ENCODE measurements at regions not wholly inside any gene's neighbourhood (a gene's known extent, or its start where the extent isn't known, plus 50 kb on each side); places are given as distances from the start of the nearest gene placed in this dataset.
"Not testable (repeated sequence)": the region's sequence is repeated elsewhere in the genome, so short reads cannot be mapped to it uniquely, and the experiment has no call there.

DNA sequence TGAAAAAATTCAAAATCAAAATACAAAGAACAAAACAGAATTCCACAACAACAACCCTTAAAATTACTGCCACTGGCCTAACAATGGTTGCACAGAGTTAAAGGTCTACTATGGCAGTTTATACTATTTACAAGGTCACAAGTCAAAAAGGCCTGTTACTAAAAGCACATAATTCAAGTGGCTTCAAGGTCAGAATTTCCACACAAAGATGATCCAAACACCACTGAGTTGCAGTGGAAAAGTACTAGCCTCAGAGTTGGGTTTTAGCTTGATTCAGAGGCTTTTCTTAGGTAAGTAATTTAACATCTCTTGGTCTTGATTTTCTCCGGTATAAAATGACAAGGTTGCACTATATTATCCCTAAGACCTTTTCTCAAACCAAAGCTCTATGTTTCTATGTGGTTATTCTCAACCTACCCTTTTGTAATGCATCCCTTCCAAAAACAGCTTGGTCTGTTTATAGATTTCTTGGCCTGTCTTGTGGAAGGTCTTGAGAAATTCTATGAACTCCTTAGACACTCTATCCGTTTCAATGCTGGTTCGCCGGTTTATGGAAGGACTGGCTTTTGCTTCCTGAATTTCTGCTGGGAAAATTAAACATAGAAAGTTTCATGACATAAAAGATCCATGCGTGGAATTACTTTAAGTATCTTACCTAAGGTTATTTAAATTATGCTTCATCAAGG, 69.5 kb downstream of the MDH2 start:
- not testable (repeated sequence) for DNase-seq (ENCODE audit: low spot score)

DNA sequence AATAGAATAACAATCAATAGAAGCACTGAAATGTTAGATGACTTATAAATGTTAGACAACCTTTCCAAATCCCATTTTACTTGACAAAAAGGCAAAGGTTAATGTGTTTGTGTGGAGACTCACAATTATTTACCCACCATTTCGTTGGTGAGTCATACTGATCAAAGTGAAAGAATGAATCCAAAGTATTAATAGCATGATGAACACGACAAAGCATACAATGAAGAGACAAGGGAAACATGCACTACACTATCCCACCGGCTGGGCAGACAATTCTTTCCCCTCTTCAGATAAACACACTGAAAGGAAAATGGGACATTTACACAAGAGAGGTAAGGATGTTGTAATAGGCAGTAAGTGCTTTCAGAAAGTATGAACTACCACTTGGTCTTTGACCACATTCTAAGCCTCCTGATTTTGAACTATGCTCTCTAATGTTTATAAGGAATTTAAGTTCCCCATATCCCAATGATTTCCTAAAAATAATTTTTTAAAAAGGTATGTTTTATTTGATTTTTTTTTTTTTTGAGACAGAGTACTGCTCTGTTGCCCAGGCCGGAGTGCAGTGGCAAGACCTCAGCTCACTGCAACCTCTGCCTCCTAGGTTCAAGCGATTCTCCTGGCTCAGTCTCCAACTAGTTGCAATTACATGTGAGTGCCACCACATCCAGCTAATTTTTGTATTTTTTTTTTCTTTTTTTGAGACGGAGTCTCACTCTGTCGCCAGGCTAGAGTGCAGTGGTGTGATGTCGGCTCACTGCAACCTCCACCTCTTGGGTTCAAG, 70.5 kb downstream of the MDH2 start:
- DNase-seq (ENCODE audit: low spot score) = not testable (repeated sequence)

DNA sequence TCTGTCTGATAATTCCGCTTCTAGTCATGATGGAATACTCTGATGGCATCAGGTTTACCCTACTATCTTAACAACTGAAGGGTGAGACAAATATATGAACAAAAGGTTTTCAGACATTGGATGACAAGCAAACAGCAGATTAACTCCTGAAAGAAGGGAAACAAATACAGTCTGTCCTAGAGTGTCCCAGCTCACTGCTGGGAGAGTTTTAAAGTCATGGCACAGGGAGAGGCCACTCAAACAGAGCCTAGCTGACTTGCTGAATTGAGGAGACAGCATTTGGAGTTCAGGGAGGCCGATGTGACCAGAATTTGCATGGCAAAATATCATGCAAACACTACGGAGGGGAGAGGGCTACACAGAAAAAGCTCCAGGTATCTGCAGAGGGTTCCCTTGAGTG, 73.1 kb downstream of the MDH2 start:
- DNase-seq (ENCODE audit: low spot score) = no peak

DNA sequence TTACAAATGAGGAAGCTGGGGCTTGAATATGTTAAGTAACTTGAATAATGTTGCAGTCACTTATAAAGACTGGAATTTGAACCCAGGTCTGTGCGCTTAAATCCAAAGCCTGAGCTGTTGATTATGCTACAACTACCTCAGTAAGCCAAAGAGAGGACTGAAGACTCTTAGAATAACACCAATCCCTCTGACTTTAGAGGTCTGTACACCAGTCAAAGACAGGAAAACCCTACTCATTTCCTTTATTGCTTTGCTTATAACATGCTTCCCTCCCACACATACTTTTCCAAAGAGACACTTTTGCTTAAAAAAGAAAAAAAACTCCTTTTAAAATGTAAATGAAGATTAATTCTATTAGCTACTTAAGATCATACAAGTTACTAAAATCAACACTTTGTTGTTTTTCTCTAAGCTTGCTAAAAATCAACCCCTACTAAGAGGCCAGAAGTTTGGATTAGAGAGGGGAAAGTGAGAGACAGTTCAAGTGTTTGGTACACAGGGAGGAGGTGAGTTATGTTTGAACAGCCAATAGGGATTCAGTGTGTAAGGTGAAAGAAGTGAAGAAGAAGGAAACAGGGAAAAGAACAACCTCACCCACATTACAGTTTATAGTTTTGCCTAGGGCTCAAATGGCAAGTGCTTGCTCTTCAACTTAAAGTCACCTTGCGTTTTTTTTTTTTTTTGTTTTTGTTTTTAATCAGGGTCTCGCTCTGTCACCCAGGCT, 74.8 kb downstream of the MDH2 start:
- no peak for DNase-seq (ENCODE audit: low spot score)

DNA sequence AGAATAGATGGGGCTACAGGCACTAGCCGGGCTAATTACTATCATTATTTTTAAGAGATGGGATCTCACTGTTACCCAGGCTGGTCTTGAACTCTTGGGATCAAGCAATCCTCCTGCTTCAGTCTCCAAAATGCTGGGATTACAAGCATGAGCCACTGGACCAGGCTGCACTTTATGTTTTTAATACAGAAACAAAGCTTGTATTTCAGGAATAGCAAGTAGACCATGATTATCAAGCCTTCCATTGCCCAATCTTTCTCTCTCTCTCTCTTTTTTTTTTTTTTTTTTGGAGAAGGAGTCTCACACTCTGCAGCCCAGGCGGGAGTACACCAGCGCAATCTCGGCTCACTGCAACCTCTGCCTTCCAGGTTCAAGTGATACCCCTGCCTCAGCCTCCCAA, 75.4 kb downstream of the MDH2 start:
- no peak for DNase-seq (ENCODE audit: low spot score)

DNA sequence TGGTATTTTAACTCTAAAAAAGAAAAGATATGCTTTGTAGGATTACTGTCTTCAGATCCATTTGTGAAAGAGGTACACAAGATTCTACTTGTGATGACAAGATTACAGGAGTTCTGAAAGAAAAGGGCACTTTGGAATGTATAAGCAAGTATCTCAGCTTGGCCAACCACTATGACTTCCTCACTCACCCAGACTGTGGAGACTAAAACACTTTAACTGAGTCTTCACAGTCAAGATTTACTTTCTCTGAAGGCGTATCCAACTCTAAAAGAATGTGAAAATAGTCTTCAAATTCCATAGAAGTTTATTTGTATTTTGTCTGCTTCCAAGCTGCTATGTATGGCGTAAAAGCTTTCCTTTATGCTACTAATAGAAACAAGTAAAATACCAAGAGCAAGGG, 76.1 kb upstream of the SRRM3 start:
- DNase-seq (ENCODE audit: low spot score) = no peak

DNA sequence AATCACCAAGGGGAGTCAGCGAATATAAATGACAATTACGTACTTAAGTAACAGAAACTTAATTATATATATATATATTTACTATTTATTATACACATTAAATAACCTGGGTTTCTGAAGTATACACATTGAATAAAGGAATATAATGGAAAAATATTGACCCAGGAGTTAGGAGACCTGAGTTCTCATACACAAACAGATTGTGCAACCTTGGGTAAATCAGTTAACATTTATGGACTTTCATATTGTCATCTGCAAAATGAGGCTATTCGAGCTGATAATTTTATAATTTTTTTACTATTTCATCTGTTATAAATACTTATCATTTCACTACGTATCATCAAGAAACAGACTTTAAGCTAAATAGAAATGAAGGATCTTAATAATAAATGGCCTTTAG, 75.1 kb upstream of the SRRM3 start:
- no peak for DNase-seq (ENCODE audit: low spot score)

DNA sequence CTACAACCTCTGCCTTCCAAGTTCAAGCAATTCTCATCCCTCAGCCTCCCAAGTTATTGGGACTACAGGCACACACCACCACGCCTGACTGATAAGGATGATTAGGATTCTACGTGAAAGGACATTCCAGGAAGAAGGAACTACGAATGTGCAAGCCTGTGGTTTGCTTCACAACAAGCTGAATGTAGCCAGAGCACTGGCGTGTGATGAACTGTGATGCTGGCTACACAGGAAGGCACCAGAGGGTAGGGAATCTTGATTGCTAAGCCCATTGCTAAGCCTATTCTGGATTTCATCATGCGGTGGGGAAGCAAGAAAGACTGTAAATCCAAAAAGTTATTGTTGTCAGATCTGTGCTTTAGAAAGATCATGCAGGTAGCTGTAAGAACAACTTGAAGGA, 72.3 kb upstream of the SRRM3 start:
- DNase-seq (ENCODE audit: low spot score) = no peak

DNA sequence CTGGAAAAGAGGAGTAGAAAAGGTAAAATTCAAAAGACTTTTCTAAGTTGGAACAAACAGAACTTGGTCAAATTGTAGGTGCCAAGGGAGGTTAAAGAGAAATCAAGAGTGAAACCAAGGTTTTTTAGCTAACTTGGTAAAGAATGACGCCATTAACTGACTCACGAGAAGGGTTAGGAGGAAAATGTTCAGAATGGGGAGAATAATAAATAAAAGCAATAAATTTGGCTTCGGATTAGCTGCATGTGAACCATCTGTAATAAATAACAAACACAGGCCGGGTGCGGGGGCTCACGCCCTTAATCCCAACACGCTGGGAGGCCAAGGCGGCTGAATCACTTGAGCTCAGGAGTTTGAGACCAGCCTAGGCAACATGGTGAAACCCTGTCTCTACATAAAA, 71.9 kb upstream of the SRRM3 start:
- DNase-seq (ENCODE audit: low spot score) = no peak

DNA sequence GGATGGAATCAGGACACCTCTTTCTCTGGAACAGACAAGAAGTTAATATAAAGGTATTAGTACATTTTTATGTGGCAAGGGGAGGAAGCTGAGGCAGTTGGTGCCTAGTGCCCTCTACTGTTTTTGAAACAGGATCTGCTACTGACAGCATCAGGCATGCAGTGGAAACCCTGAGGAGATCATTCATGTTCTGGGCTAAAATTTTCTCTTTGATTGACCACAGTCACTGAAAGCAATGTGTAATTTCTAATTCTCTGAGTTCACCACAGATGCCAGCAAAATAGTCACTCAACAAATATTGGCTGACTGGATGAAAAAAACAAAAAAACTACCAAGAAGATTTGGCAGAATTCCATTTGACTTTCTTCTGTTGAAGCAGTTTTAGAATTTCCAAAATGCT, 71.0 kb upstream of the SRRM3 start:
- peak; percentile 18 for DNase-seq (ENCODE audit: low spot score)

DNA sequence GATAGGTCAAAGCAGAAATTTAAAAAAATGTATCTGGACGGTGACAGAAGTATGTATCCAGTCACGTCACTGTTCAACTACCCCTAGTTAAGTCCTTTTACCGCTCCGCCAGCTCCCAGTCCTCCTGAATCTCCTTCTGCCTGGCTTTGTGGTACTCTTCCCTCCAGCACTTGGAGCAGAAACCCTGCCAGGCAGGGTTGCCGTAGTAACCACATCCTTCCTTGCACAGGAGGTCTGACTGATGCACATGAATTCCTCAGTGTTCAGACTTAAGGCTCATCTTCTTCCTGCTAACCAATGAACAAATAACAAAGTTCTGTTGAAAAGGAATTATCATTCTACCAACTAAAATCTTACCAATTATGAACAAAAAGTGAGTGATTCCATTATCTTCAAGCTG, 69.8 kb upstream of the SRRM3 start:
- not testable (repeated sequence) for DNase-seq (ENCODE audit: low spot score)

DNA sequence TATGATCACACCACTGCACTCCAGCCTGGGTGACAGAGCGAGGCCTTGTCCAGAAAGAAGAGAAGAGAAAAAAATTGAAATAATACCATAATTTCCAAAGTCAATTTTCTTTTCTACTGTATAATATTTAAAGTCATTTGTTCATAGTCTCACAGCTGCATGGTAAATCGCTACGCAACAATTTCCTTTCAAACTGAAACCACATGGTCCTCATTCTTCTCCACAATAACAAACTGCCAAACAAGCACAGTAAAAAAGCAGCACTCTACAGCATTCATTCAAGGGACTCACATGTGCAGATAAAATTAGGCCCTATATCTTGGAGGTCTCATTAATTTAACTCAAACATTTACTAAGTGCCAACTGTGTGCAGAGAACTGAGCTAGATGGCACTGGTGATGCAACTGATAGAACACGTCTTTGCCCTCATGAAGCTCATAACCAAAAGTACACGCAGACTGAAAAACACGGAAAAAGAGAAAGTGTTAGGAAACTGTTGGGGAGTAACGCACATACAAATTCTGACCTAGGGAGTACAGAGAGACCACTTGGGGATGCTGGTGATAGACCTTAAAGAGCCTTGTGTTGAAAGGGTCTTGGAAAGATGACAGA, 68.4 kb upstream of the SRRM3 start:
- DNase-seq (ENCODE audit: low spot score) = no peak

DNA sequence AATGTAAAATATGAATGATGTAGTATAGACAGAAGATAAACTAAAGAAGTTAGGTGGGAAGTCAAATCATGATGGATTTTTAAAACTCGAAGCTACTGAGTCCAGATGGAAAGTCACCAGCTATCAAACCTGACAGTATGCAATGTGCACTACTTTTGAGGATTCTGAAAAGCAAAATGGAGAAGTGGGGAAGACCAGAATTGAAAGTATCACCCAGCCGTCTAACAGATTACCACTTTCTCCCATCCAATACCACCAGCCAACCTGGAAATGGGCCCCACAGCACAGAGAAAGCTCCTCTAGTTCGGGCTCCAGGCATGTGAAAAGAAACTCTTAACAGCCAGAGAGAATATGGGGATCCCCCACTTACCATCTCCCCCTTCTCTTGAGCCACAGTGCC, 67.9 kb upstream of the SRRM3 start:
- no peak for DNase-seq (ENCODE audit: low spot score)

DNA sequence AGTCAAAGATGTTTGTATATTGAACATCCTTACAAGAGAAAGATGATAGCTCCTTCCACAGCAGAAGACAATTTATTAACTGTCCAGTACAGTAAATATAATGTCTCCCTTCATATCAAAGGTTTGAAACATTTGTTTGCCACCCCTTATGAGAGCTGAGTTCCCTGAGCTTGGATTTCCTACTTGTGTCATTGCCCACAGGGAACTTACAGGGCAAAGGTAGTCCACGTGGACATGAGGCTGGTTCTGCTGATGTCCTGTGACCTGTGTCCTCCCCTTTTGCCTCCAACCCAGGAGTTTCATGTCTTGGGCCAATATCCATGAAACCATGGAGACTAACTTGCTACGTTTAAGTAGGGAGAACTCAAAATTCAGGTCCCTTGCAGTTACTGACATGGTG, 66.4 kb upstream of the SRRM3 start:
- DNase-seq (ENCODE audit: low spot score) = not testable (repeated sequence)

DNA sequence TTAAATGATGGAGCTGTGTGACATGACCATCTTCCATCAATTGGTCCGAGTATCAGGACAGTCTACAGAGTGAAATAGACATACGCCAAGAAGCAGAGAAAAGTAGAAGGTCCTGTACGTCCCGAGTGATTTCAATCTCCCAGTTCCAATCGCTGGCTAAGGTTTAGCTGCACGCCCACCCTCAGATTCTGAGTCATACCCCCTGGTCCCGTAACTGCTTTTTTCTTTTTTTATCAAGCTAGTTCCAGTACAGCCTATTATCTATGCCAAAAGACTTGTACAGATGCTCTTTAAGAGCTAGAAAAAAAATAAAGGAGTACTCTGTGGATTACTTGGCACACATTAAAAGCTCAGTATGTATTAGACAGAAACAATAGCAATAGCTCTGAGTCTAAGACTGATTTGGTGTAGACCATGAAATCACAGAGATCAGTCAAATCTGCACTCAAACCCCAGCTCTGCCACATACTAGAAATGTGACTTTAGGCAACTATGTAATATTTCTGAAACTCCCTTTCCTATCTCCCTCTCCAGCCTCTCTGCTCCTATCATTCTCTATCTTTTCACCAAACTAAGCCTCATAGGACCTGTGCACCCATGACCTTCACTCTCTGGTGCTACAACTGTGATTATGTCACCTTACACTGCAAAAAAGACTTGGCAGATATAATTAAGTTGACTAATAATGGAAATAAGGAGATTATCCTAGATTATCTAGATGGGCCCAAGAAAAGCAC, 63.0 kb upstream of the SRRM3 start:
- DNase-seq (ENCODE audit: low spot score) = not testable (repeated sequence)

DNA sequence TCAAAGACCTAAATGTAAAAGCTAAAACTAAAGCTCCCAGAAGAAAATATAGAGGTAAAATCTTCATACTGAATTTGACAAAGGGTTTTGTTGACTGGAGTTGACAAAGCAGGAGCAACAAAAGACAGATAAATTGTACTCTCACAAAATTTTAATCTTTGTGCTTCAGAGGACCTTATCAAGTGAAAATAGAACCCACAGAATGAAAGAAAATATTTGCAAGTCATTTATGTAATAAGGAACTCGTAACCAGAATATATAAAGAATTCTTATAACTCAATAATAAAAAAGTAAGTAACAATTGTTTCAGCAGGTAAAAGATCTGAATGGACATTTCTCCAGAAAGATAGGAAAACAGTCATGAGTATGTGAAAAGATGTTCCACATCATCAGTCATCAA, 62.0 kb upstream of the SRRM3 start:
- no peak for DNase-seq (ENCODE audit: low spot score)

DNA sequence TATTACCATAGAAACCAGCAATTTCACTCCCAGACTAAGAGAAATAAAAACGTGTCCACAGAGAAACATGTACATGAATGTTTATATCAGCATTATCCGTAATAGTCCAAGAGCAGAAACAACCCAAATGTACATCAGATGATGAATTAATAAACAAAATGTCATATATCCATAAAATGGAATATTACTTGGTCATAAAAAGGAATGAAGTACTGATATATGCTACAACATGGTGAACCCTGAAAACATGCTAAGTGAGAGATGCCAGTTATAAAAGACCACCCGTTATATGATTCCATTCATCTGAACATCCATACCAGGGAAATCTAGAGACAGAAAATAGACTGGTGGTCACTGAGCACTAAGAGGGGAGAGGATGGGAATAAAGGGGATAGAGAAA, 61.4 kb upstream of the SRRM3 start:
- not testable (repeated sequence) for DNase-seq (ENCODE audit: low spot score)

DNA sequence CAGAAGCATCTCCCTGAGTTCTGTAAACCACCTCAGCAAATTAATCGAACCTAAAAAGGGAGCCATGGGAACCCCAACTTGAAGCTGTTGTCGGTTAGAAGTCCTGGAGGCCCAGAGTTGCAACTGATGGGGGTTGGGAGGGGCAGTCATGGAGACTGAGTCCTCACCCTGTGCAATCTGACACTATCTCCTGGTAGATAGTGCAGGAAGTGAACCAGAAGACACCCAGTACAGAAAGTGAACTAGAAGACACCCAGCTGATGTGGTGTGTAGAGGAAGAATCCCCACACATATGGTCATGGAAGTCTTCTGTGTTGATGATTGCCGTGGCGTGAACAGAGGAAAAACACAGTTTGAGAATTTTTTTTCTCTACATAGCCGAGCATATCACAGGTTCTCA, 58.8 kb upstream of the SRRM3 start:
- DNase-seq (ENCODE audit: low spot score) = no peak

DNA sequence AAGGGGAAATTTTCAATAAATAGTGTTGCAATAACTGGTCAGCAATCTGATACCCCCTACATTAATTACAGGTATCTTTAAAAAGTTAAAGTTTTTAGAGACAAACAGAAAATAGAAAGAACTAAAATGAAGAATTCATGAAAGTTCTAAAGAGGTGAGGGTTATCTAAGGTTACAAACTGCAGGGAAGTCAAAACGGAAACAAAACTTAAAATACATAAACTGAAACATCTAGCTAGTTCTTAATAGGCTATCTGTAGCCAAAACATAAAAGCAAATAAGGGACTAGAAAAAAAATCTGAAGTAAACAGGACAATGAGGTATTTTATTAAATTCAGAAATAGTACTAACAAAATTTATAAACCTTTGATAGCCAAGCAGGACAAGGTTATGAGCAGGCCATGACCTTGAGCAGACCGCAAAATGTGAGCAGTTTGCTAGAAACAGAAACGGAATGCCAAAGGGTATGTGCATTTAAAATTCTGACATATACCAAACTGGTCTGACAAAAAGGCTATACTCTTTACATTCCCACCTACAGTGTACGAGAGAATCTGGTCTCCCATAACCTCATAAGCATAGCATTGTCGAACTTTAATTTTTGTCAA, 56.9 kb upstream of the SRRM3 start:
- not testable (repeated sequence) for DNase-seq (ENCODE audit: low spot score)

DNA sequence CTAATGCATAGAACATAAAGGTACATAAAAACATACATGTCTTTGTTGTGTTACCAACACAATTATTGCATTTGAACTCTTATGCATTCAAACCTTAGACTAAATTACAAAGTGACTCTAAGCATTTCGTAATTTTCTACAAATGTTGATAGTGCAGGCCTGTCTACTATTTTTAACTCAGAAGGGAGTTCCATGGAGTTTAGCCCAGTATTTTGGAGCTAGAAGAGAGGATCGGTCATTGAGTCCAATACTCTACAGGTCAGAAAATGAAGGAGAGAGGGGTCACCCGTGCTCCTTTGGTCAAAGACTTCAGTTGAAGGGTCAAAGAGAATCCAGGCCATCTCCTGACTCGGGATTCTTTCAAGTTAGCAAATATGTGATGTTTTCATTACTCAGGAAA, 55.3 kb upstream of the SRRM3 start:
- DNase-seq (ENCODE audit: low spot score) = no peak

DNA sequence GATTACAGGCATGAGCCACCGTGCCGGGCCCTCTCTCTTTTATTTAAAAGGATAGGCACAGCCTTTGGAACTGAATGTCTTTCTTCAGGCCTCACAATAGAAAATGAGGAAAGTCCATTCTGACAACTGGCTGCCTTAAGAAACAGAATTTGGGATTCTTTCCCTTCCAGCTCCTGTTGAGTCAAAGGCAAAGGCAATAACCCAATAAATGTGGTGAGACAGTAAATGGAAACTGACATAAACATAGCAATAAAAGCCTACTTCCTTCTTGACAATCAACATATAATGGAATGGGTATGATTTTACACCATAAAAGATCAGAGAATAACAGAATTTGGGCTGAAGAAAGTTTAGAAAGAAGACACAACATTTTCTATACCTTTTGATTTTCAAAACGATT, 52.7 kb upstream of the SRRM3 start:
- not testable (repeated sequence) for DNase-seq (ENCODE audit: low spot score)

Data from mucosa of gallbladder (tissue), 1 donor.